ENCODE measurements at regions not wholly inside any gene's neighbourhood (a gene's known extent, or its start where the extent isn't known, plus 50 kb on each side); places are given as distances from the start of the nearest gene placed in this dataset.

DNA sequence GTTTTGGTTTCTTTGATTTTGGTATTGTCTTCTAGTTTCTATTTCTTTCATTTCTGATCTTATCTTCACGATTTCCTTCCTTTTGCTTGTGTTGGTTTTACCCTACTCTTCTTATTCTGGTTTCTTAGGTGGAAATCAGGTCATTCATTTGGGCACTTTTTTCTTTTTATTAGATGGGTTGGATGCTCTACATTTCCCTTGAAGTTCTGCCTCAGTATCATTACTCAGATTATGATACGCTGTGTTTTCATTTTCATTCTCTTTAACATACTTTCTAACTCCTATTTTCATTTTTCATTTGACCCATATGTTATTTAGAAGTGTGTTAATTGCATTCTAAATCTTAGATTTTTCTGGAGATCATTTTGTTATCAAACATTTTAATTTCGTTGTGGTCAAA lies 108.6 kb downstream of the IRF8 start:
- no peak for ATAC-seq
- H3K27ac ChIP-seq = no peak overlapping the region
- no peak for DNase-seq
- TF ChIP-seq, protein P1, sequence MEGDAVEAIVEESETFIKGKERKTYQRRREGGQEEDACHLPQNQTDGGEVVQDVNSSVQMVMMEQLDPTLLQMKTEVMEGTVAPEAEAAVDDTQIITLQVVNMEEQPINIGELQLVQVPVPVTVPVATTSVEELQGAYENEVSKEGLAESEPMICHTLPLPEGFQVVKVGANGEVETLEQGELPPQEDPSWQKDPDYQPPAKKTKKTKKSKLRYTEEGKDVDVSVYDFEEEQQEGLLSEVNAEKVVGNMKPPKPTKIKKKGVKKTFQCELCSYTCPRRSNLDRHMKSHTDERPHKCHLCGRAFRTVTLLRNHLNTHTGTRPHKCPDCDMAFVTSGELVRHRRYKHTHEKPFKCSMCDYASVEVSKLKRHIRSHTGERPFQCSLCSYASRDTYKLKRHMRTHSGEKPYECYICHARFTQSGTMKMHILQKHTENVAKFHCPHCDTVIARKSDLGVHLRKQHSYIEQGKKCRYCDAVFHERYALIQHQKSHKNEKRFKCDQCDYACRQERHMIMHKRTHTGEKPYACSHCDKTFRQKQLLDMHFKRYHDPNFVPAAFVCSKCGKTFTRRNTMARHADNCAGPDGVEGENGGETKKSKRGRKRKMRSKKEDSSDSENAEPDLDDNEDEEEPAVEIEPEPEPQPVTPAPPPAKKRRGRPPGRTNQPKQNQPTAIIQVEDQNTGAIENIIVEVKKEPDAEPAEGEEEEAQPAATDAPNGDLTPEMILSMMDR (IDR thresholded peaks at IDR 0.05) = no peak
- peaks cover 0 to 37% (median 29%) of the 10 kb centered on the region in 7 donors for H3K27me3 ChIP-seq
- no peak overlapping the region for H3K4me3 ChIP-seq
- intact Hi-C loops (cut with DNase I) = no loop called here
- 82% methylated on average over 3 of the region's 3 CpGs for WGBS, 2 donors
- H3K4me1 ChIP-seq = no peaks in the 10 kb centered on the region
- H3K36me3 ChIP-seq = no peaks in the 10 kb centered on the region
- peaks cover 0 to 5% (median 0%) of the 10 kb centered on the region in 11 donors for H3K9me3 ChIP-seq

DNA sequence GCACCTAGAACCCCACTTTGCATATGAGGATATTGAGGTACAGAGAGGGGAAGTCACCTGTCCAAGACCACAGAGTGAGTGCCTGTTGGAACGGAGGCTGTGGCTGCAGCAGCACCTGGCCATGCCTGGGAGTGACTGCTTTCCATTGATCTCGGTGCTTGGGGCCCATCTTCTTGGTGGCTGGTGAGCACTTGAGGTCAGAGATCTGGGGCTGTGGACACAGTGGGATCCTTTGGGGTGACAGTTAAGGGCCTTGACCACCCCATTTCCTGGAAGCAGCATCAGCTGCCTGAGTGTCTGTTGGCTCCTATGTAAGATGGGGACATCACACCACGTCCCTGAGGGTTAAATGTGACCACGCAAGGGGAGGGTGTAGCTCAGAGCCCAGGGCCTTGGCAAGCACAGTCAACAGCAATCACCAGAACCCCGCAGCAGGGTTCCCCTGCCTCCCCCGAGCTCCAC lies 111.7 kb downstream of the IRF8 start:
- H3K27me3 ChIP-seq = peaks cover 0 to 37% (median 29%) of the 10 kb centered on the region in 7 donors
- WGBS, 2 donors = 72% methylated on average over 6 of the region's 6 CpGs

DNA sequence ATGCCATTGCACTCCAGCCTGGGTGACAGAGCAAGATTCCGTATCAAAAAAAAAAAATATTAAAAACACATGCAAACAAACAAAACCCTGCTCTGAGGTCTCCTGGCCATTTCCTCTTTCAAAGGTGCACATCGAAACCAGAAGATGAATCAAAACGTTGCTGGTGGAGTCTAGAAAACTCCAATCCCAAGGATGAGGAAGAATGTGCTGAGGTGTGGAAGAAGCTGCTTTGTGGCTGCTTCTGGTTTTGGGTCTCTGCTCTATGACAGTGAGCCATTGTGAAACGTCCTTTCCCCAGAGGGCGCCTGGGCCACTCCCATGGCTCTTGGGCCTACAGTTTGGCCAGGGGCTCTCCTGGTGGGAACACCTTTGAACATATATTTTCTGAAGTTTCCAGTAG lies 112.6 kb downstream of the IRF8 start:
- TF ChIP-seq, protein P1 (IDR thresholded peaks at IDR 0.05) = no peak
- WGBS, 2 donors = 69 to 73% methylated on average over 5 of the region's 5 CpGs
- DNase-seq (no peak), ATAC-seq (no peak)
- Histone ChIP-seq H3K4me1 (no peaks in the 10 kb centered on the region), H3K36me3 (no peaks in the 10 kb centered on the region), H3K9me3 (no peaks in the 10 kb centered on the region), H3K27me3 (peaks cover 0 to 37% (median 30%) of the 10 kb centered on the region in 7 donors), H3K4me3 (no peak overlapping the region), H3K27ac (no peak overlapping the region)
- intact Hi-C loops (cut with DNase I) = no loop called here

More for the DNA sequence above, 111.7 kb downstream of the IRF8 start:
- ATAC-seq (no peak), DNase-seq (no peak)
- H3K4me3 ChIP-seq = no peak overlapping the region
- intact Hi-C loops (cut with DNase I) = no loop called here
- H3K4me1 ChIP-seq = no peaks in the 10 kb centered on the region
- no peaks in the 10 kb centered on the region for H3K36me3 ChIP-seq
- peaks cover 0 to 4% (median 0%) of the 10 kb centered on the region in 11 donors for H3K9me3 ChIP-seq
- no peak overlapping the region for H3K27ac ChIP-seq
- TF ChIP-seq, protein P1 (IDR thresholded peaks at IDR 0.05) = no peak

DNA sequence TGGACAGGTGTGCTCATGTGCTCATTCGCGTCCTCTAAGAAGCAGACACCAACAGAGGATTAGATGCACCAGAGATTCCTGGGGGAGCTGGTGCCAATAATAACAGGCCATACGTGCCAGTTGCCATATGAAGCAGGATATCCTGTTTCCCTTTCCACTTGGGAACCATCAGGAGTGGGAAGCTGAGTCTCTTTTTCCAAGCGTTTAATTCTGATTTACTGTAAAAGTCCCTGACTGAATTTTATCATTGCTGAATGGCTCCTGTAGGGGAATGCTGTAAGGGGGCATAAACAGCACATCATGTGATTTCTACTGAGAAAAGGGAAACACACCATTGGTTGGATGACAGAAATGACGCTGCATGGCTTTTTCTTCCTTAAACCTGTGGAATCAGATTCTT lies 113.3 kb downstream of the IRF8 start:
- Histone ChIP-seq H3K4me3 (no peak overlapping the region), H3K4me1 (no peaks in the 10 kb centered on the region), H3K9me3 (no peaks in the 10 kb centered on the region), H3K27ac (no peak overlapping the region), H3K27me3 (peaks cover 0 to 40% (median 32%) of the 10 kb centered on the region in 7 donors), H3K36me3 (no peaks in the 10 kb centered on the region)
- intact Hi-C loops (cut with DNase I) = no loop called here
- WGBS, 2 donors = 59 to 66% methylated on average over 5 of the region's 5 CpGs
- TF ChIP-seq, protein P1 (IDR thresholded peaks at IDR 0.05) = no peak
- ATAC-seq (no peak), DNase-seq (no peak)

Measured in heart right ventricle (tissue), 16 donors.